ENCODE measurements at regions not wholly inside any gene's neighbourhood (a gene's known extent, or its start where the extent isn't known, plus 50 kb on each side); places are given as distances from the start of the nearest gene placed in this dataset.
A peak's percentile ranks its signal among the peaks of the same experiment; 100 is the strongest.

DNA sequence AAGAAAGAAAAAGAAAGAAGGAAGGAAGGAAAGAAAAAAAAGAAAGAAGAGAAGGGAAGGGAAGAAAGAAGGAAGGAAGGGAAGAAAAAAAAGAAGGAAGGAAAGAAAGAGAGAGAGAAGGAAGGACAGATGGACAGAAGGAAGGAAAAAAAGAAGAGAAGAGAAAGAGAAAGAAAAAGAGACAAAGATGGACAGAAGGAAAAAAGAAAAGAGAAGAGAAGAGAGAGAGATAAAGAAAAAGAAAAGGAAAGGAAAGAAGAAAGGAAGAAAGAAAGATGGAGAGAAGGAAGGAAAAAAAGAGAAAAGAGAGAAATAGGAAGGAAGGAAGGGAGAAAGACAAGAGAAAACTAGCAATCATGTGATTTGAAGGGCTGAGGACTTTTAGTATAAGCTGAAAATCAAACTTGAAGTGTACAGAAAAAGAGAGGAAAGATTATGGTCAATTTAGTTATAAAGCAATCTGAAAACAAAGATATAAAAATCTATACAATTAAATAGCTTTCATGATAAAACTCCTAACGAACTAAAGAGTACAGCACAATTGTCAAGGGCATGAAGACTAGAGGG, 115.3 kb downstream of the LTN1 start:
- Mint-ChIP-seq H3K36me3 (ENCODE audit: low read depth) (peaks cover 62% of the 10 kb centered on the region), H3K27me3 (no peaks in the 10 kb centered on the region), H3K4me1 (no peaks in the 10 kb centered on the region), H3K4me3 (no peak overlapping the region), H3K9me3 (peaks cover 3% of the 10 kb centered on the region), H3K27ac (no peak overlapping the region)
- intact Hi-C loops (cut with micrococcal nuclease), result no loop called here
- POLR2A ChIA-PET, result no interaction called here
- TF ChIP-seq, protein P1, sequence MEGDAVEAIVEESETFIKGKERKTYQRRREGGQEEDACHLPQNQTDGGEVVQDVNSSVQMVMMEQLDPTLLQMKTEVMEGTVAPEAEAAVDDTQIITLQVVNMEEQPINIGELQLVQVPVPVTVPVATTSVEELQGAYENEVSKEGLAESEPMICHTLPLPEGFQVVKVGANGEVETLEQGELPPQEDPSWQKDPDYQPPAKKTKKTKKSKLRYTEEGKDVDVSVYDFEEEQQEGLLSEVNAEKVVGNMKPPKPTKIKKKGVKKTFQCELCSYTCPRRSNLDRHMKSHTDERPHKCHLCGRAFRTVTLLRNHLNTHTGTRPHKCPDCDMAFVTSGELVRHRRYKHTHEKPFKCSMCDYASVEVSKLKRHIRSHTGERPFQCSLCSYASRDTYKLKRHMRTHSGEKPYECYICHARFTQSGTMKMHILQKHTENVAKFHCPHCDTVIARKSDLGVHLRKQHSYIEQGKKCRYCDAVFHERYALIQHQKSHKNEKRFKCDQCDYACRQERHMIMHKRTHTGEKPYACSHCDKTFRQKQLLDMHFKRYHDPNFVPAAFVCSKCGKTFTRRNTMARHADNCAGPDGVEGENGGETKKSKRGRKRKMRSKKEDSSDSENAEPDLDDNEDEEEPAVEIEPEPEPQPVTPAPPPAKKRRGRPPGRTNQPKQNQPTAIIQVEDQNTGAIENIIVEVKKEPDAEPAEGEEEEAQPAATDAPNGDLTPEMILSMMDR (IDR thresholded peaks at IDR 0.05), result peak; percentile 36
- no peak for DNase-seq
- ATAC-seq (ENCODE audit: low read depth), result no peak
- CTCF ChIA-PET, result no interaction called here

DNA sequence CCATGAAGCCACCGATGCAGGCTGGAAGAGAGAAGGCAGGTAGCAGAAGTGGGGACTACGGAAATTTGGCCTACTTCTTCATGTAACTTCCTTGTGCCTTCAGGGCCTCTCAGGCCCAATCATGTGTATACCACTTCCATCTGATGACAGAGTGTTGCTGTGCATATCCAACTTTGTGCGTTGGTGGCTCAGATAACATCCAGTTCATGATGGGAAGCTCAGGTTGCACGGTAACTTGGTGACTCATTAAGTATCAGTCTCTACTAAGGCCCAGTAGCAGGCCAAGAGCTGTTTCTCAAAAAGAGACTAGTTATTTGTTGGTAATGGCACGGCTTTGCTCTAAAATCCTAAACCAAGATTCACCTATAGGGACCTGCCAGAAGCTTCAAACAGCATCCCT, 117.6 kb downstream of the LTN1 start:
- POLR2A ChIA-PET, result no interaction called here
- DNase-seq (no peak), ATAC-seq (ENCODE audit: low read depth) (peak; percentile 28)
- Mint-ChIP-seq H3K27me3 (no peaks in the 10 kb centered on the region), H3K36me3 (ENCODE audit: low read depth) (peaks cover 63% of the 10 kb centered on the region), H3K27ac (no peak overlapping the region), H3K4me1 (no peaks in the 10 kb centered on the region), H3K9me3 (no peaks in the 10 kb centered on the region), H3K4me3 (no peak overlapping the region)
- intact Hi-C loops (cut with micrococcal nuclease), result no loop called here
- TF ChIP-seq, protein P1 (IDR thresholded peaks at IDR 0.05), result no peak
- CTCF ChIA-PET, result no interaction called here

DNA sequence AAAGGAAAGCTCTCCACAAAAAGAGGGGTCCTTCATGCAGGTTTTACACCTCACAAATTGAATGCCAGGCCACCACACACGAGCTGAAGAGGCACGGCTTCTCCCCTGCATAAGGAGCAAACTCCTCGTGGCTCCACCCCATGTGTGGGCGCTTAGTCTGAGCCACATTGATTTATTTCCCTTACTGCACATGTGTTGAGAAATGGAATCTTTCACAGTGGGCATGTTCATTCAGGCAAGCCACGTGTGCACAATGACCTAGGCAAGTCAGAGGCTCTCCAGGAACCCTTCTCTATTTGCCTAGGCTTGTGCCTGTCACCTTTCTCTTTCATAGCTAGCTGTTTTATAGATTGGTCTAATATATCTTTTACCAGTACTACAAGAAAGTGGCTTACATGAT, 120.5 kb downstream of the LTN1 start:
- CTCF ChIA-PET, result no interaction called here
- DNase-seq, result no peak
- Mint-ChIP-seq H3K4me1 (no peaks in the 10 kb centered on the region), H3K4me3 (no peak overlapping the region), H3K27ac (no peak overlapping the region), H3K27me3 (no peaks in the 10 kb centered on the region), H3K9me3 (no peaks in the 10 kb centered on the region), H3K36me3 (ENCODE audit: low read depth) (peaks cover 63% of the 10 kb centered on the region)
- no peak for ATAC-seq (ENCODE audit: low read depth)
- intact Hi-C loops (cut with micrococcal nuclease), result no loop called here
- TF ChIP-seq, protein P1 (IDR thresholded peaks at IDR 0.05), result no peak
- POLR2A ChIA-PET, result no interaction called here

DNA sequence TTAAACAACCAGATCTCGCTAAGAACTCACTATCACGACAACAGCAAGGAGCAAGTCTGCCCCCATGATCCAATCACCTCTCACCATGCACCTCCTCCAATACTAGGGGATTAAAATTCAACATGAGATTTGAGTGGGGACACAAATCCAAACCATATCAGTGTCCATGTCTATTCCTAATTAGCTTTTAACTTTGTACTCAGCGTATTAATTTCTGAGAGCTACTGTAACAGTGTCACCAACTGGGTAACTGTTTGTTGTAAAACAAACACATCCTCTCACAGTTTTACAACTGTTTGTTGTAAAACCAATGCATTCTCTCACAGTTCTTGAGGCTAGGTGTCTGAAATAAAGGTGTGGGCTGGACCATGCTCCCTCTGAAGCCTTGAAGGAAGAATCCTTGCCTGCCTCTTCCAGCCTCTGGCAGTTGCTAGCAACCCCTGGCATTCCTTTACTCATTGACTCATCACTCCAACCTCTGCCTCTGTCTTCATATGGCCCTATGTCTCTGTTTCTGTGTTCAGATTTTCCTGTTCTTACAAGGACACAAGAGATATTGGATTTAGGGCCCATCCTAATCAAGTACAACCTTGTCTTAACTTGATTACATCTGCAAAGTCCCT, 121.2 kb downstream of the LTN1 start:
- Mint-ChIP-seq H3K9me3 (no peaks in the 10 kb centered on the region), H3K27me3 (no peaks in the 10 kb centered on the region), H3K4me1 (no peaks in the 10 kb centered on the region), H3K4me3 (no peak overlapping the region), H3K36me3 (ENCODE audit: low read depth) (peaks cover 63% of the 10 kb centered on the region), H3K27ac (no peak overlapping the region)
- TF ChIP-seq, protein P1 (IDR thresholded peaks at IDR 0.05), result no peak
- intact Hi-C loops (cut with micrococcal nuclease), result no loop called here
- no peak for DNase-seq
- ChIA-PET POLR2A (no interaction called here), CTCF (interaction anchor here (0.5 kb wide), 1 partner anchor 150 kb away, joined by 3 read pairs; no protein-coding TSS in a partner anchor)
- no peak for ATAC-seq (ENCODE audit: low read depth)

DNA sequence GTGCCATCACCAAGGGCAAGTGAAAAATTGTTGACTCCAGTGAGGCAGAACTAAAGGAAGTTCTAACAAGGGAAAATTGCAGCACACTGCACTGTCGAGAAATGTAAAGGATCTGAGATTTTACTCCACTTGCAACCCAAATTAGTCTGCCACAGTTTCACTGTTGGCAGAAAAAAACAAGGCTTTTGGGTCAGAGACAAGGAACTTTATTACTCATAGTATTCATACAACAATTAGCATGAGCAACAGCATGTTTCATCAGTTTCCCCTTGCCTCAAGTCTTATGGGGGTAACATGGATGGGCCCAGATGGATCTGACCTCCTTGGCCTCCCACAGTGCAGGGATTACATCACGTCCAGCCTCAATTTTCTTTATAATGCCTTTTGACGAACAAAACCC, 125.3 kb downstream of the LTN1 start:
- ChIA-PET POLR2A (no interaction called here), CTCF (no interaction called here)
- Mint-ChIP-seq H3K27me3 (no peaks in the 10 kb centered on the region), H3K4me1 (no peaks in the 10 kb centered on the region), H3K27ac (no peak overlapping the region), H3K9me3 (no peaks in the 10 kb centered on the region), H3K4me3 (no peak overlapping the region), H3K36me3 (ENCODE audit: low read depth) (peaks cover 39% of the 10 kb centered on the region)
- ATAC-seq (ENCODE audit: low read depth) (no peak), DNase-seq (no peak)
- TF ChIP-seq, protein P1 (IDR thresholded peaks at IDR 0.05), result no peak
- intact Hi-C loops (cut with micrococcal nuclease), result no loop called here

Measured in activated B cell treated with CpG ODN at 0.5 μM for 24 hours (primary cell).